GM21390 (cell line): ENCODE measurements at regions not wholly inside any gene's neighbourhood (a gene's known extent, or its start where the extent isn't known, plus 50 kb on each side); places are given as distances from the start of the nearest gene placed in this dataset.

Experiments
- ATAC-seq: cut with Tn5 transposase; IDR thresholded peaks from one replicate; pipeline ENCODE4 v1.9.1; 2021; ENCODE audit not compliant: unreplicated experiment

DNA sequence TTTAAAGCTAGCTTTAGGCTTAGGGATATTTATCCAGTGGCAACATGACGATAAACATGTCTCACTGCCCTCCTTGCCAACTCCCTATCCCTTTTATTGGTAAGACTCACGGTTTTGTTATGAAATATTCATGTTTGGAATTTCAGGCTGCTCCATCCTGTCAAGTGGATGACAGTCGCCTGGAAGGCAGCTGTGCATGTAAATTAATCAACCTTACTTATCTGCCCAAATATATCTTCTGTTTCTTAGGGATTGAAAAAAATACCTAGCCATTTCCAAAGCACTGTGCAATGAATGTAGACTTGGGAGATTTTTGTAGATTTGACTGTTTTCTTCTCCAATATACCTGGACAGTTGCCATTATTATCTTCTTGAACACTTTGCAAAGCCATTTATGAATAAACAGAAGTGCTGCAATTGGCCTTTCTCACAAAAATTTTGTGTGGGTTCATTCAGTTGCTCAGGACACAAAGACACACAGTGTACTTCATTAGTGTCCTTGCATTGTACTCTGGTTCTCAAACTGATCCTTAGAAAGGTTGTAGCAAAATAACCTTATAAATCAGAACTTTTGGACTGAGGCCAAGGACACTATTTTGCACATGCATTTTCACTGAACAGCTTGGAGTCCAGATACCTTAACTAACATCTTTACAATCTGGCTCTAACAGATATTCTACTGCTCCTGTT lies 889.4 kb upstream of the SEMA6A start:
- ATAC-seq, result no peak

DNA sequence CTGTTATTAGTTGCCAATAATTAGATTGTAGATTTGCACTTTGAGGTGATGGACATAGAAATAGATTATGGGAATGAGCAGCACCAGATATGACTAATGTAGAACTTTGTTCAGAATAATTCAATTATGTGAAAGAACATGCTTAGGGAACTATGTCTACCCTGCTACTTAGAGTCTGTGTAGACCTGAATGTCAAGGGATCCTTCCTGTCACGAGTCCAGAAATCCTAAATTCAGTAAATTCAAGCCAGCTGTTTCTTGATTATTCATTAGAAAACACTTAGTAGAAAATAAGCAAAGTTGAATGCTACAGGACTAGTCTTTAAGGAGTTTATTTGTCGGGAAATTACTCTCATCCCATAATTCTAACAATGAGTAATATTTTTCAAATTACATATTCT lies 887.3 kb upstream of the SEMA6A start:
- no peak for ATAC-seq

DNA sequence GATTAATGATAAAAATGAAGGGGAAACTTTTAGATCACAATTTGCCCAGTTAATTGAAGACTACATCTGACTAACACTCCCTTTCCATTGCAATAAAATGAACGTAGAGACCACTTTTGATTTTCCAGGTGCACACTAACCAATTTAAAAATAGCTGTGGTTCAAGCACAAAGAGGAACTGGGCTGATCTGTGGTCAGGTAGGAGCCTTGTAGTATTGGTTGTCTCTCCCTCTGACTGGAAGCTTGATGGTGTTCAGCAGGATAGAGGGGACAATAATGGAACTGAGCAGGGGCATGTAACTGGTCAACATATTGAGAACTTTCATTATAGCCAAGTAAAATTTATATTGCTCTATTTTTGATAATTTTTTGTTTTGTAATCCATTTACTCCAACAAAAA lies 886.8 kb upstream of the SEMA6A start:
- peak; percentile 66 for ATAC-seq

DNA sequence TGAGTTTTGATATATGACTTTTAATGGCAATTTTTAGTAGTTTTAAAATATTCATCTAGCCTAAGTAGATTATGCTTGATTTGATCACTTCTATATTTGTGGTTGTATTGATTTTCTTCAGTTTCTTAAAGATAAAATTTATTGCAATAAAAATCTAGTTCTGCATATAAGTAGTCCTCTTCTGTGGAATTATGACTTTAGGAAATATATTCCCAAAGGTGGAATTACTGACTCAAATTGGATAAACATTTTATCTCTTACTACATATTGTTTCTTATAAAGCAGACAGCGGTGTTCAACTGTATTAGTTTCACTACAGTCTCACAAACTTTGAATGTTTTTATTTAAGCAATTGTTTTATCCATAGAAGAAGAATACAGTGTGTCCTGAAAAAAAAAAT lies 883.0 kb upstream of the SEMA6A start:
- no peak for ATAC-seq

DNA sequence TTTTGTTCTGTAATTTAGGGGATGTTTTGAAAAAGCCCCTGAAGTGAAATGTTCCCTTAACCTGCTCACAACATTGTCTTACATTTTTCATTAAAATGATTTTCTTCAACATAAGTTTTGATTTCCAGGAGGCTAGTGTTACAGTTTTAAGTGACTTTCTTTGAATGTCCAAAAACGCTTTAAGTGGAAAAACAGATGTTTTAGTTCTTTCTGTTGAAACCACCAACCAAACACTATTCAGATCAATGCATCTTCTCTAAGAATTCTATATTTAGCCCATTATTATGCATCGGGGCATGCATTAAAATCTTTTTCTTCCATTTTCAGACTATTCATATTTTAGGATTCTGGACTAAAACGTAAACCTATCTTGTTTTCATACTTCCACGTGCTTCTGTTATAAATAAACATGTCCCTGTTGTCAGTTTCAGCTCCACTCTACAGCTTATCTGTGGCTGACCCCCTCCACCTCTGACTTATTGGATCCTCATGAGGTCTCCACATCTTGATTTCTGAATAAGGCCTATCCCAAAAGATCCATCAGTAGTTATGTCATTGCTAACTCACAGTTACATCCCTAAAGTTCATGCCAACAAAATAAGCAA lies 882.3 kb upstream of the SEMA6A start:
- no peak for ATAC-seq

DNA sequence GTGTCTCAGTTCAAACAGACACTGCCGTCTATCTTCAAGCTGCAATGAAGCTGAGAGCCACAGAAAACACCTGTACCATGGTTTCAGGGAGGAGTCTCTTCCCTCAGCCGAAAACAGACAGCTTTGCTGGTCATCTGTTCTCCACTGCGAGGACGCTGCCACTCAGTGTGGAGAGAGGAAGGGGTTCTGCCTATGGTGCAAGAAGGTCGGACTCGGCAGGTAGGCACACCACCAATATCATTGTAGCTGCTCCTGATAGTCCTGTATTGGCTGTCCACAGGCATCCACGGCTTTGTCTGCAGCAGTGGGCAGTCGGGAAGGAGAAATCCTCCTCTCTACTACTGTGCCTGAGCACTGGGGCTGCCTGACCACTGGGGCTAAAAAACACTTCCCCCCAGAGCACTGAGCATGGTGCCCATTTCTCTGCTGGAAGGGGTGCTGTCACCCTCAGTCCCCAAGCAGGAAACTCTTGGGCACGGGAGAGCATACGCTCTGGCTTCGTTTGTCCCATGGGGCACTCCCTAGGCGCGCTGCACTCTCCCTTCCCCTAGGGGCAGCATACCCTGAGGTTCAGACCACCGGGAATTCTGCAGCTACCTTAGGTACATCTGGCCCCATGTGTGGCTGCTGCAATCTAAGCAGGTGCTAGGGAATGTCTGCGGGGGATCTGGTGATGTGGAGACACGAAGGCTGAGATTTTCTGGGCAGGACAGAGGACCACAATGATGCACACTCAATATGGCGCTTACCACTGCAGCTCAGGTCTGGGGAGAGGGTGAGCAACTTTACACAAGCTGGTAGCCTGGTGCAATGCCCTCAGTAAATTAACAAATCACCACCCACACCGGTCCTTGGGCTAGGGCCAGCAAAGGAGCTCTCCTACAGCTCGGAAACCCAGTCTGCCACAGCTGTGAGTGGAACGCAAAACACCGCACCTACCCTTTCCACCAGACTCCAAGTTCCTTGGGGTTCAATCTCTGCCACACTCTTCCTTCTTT lies 880.9 kb upstream of the SEMA6A start:
- ATAC-seq, result peak; percentile 21

DNA sequence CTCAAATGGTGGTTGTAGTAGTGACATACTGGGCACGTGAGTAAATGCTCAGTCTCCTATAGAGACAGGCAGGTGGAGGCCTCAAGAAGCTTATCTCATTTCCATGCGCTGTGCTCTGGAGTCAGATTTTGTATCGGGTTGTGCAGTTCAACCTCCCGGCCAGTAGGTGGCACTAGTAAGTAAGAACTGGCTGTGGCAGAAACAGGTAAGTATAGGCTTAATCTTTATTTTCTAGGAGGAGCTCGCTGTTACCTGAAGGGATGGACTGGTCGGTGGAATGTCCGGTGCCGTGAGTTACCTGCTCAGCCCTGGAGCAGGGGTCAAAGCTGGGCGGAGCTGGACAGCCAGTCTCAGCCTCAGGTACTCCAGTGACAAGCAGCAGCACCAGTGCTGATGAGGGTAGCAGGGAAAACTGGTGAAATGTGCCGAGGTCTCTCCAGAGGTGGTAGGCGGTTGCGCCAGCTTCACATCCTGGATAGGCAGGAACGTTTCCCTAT lies 880.1 kb upstream of the SEMA6A start:
- ATAC-seq, result peak; percentile 95

DNA sequence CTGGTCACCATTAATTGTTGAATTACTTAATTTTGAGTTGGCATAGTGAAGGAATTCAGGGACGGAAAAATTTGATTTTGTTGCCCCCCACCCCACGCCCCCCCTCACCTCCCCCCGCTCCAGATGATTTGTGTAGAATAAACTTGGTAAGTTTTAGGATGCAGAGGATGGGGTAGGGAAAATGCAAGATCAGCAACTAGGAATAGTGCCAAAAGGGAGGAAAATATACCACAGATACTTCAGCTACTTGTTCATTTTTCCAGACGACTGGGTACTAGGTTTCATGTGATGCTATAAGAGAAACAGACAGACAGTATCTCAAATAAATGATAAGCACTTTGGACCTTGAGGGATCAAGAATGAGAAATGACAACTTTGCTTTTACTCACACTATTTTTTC lies 862.2 kb upstream of the SEMA6A start:
- no peak for ATAC-seq

DNA sequence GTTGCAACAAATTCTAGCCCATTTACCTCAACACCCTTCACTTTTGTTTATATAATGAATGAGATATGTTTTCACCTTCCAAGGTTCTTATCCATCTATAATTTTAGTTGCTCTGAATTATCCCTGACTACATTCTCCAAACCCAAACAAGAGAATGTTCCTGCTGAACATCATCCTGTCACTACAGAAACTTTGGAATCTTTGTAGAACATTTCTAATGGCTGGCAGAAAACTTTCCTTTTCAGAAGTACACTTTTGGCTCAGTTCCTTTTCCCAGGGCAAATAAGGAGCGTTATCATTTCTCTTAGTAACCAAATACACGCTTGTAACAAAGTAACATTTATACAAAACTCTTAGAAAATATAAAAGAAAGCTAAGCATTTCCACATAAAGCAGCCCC lies 860.6 kb upstream of the SEMA6A start:
- no peak for ATAC-seq

DNA sequence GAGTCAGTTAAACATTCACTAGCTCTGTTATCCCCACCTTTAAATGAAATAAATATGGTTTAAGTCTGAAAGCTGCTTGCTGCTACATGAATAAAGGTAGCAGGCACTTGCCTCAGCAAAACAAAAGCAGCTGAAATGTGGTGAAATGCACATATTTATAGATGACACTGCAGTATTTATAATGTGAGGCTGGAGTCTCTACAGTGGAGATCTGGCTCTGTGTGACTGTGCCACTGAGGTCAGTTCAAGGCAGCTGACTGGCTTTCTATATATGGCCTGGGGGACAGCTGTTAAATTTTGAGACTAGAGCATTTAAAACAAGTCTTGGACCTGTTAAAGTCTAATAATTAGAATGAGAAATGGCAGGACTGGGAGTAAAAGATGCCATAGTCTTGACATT lies 859.6 kb upstream of the SEMA6A start:
- no peak for ATAC-seq

DNA sequence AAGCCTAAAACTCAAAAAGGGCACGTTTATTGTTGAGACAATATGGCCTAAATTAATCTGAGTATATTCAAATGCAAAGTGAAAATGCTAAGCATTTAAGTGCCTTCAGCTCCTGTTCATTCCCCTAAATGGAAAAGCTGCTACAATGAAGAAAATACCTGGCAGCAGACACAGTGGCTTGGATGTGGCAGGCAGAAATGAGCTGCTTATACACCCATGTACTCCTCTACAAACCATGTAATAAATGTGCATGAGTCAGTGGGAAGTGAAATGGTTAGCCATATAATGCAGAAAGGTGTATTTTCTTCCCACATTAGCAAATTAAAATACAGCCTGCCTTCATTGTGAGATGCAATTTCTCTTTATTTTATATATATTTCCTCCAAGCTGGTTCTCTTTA lies 859.2 kb upstream of the SEMA6A start:
- ATAC-seq, result no peak

DNA sequence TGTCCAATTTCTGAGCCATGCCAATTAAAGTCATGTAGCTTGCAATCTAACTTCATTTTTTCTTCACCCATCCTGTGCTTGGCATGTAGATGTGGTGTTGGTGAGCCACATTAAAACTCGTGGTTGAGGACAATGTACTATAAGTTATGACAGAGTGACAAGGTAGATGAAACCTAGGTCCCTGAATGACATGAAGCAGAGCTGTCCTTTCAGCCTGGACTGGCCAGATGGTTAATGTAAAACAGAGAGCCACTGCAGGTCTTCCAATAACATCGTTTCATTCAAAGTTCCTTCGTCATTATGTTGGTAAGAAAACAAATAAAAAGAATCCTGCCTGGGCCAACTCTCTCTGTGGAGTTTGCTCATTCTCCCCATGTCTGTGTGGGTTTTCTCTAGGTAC lies 856.5 kb upstream of the SEMA6A start:
- no peak for ATAC-seq

DNA sequence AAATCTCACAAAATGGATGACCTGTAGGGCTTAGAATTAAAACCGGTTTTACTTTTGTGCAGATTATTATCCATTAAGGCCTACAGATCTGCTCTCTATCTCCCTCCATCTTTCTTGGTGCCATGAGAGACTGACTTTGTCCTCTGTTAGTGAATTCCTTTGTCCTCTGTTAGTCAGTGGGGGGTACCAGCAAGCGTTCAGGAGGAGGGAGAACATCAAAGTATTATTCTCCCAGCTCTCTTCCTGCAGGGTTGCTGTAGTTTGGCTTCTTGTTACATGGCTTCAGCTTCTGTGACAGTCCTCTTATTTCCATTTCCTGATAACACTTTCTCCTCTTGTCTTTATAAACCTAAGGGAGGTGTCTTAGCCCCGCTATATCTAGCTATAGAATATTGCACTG lies 850.5 kb upstream of the SEMA6A start:
- ATAC-seq, result no peak

DNA sequence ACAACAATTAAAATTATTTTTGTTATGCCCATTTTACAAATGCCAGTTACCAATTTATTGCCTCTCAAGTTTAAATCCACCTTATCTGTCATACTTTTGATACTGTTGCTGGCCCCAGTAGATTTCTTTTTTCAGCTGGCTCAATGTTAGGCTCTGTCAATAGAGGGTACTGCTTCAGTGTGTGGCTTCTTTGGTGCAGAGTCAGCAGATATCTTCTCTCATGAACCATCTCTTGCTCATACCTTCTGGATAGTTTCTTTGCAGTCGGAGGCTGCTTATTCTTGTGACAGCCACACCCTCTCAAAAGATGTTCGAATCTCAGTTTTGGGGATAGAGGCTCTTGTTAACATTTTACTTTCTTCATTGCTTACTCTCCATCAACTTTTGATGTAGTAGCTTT lies 849.9 kb upstream of the SEMA6A start:
- no peak for ATAC-seq

DNA sequence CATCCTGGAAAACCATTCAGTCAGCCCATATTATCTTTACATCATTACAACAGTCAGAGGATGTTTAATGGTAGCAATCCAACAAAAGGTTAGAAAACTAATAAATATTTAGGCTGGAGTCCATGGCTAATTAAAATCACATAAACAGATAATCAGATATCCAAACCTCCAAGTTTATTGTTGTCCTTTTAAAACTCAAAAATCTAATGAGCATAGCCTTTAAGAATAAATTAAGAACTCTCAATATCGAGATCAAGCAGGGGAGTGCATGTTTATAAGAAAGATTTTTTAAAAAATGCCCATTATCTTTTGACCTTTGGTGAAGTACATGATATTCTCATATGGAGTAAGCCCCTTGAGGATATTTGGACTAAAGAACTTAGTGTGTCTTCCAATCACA lies 842.9 kb upstream of the SEMA6A start:
- no peak for ATAC-seq

DNA sequence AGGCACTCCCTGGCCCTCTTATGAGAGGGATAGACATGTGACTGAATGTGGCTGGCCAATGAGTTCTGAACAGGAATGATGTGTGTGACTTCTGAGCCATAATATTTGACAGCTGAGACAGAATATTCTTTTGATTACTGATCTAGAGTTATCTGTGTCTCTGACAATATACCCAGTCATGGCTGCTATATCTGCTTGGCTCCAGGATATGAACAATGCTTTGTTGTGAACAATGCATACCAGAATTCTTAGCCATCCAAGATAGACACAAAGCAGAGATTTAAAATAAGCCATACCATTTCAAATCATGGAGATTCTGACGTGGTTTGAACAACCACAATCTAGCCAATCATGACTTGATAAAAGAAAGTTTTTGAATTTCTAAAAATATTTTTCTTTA lies 840.3 kb upstream of the SEMA6A start:
- no peak for ATAC-seq

DNA sequence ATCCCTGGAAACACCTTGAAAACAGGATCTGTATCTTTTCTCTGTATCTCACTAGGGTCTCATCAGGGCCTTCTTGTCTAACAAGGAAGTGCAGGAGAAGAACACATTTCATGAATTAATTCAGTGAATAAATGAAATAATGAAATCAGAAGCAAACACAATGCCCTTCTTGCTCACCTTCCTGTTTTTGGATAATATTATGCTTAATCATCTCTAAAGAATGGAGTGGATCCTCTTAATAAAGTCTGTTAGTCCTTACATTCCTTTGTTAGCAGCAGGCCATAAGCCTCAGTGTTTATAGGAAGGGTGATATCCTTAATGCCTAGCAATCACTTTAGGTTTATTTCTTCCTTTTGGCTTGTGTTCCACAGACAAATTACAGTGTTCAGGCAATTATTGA lies 837.1 kb upstream of the SEMA6A start:
- ATAC-seq, result no peak

DNA sequence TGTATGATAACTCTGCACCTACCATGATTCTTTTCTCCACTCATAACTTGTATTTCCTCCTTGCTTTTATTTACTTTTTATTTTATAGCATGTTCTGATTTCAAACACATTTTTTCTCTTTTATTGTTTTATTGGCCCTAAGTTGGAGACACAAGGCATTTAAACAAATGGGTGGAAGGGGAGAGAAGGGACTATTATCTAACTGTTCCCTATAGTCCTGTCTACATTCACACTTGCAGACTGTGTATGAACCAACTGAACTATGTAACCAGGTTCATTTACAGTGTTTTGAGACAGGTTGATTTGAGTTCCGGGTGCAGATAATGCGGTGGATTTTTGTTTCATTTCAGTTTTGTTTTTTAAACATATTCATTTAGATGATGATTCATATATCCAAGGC lies 830.6 kb upstream of the SEMA6A start:
- no peak for ATAC-seq

DNA sequence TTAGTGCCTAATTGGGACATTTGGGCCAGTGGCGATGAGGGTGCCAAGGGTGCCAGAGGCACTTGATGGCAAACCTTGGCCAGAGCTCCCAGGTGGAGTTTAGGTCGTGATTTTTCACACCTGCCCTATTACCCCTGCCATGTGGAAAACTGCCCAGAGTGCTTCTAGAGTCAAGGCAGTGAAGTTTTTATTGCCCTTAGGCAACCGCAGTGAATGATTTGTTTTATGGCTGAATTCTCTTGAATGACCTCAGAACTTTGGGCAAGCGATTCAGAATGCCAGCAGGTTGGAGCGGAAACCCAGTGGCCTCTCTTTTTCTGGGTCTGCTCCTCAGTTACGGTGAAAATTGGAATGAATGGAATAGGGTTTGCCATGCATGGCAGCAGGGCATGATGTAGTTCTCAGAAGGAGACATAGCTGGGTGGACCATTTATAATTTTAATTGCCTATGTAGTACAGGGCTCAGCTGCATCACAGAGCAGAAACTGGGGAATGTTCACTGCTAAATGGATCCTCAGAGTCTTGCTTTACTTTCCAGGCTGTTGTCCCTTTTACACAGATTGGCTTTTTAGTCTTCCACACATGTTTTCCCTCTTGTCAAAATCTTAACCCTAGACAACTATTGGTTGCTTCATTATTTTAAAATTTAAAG lies 820.0 kb upstream of the SEMA6A start:
- no peak for ATAC-seq

DNA sequence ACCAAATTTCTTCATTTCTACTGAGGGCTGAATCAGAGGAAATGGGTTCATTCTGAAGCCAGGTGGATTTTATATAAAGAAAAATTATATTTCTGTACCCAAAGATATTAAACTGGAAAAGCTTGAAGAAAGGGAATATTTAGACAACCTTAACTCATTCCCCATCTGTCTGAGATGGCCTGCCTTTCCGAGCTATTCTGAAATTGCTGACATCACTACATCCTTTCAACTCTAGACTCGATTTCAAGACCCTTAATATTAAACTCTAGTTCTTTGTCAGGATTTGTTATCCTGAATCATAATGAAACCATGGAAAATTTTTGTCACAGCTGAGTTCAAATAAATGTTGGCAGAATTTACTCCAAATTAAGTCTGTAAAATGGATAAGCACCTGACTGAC lies 818.5 kb upstream of the SEMA6A start:
- no peak for ATAC-seq

DNA sequence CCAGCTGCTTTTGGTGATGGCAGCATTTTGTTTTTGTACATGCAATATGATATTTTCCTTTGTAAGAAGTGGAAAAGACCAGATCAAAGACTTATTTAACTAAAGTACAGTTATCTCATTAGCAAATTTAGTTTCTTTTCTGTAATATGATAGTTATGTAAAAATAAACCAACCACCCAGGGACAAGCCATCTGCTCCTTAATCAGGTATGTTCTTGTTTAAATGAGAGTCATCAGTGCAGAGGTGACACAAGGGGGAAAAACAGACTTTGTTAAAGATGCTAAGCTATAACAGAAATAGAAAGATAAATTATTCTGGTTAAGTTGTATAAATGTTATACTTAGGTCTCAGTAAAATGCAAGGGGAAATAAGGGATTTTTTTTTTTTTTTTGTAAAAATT lies 805.7 kb upstream of the SEMA6A start:
- no peak for ATAC-seq
